MCF 10A (cell line): ENCODE measurements at regions not wholly inside any gene's neighbourhood (a gene's known extent, or its start where the extent isn't known, plus 50 kb on each side); places are given as distances from the start of the nearest gene placed in this dataset.

ENCODE experiments used
- BruUV-seq: library from RNA; stranded (reverse); fragments of 400-500 nt; replicated peaks from 2 replicates; lab custom pipeline; 2021; lab: Mats Ljungman, UMichigan
- CTCF ChIA-PET: fragments of 300-600 bp; sonication (Branson Sonifier 250); formaldehyde crosslinking; extraction: SDS; loops from one replicate; lab custom pipeline; 2021; ENCODE audit warnings: antibody characterized with exemption, inconsistent platforms; lab: Yijun Ruan, JAX
- POLR2A ChIA-PET: fragments of 300-600, 350-650 bp; sonication (Branson Sonifier 250); formaldehyde crosslinking; extraction: SDS; loops from one replicate; lab custom pipeline; 2020; ENCODE audit warnings: antibody characterized with exemption, inconsistent platforms; lab: Yijun Ruan, JAX
- DNase-seq: peaks from one replicate; pipeline ENCODE4 v3.0.0-alpha.2; 2018; ENCODE audit not compliant: unreplicated experiment
- H3K27ac Mint-ChIP-seq: one replicate; pipeline ENCODE4 v1.8.0; 2022; ENCODE audit warnings: mild to moderate bottlenecking, low read depth, mixed read lengths; ENCODE audit not compliant: unreplicated experiment
- H3K27me3 Mint-ChIP-seq: one replicate; pipeline ENCODE4 v1.8.0; 2022; ENCODE audit warnings: mixed read lengths; ENCODE audit not compliant: insufficient read depth, unreplicated experiment
- H3K36me3 Mint-ChIP-seq: one replicate; pipeline ENCODE4 v1.8.0; 2022; ENCODE audit warnings: mild to moderate bottlenecking, moderate library complexity, mixed read lengths; ENCODE audit not compliant: insufficient read depth, unreplicated experiment
- H3K4me1 Mint-ChIP-seq: one replicate; pipeline ENCODE4 v1.8.0; 2022; ENCODE audit warnings: mixed read lengths; ENCODE audit not compliant: insufficient read depth, unreplicated experiment
- H3K4me3 Mint-ChIP-seq: one replicate; pipeline ENCODE4 v1.8.0; 2022; ENCODE audit warnings: mild to moderate bottlenecking, moderate library complexity, mixed read lengths; ENCODE audit not compliant: unreplicated experiment
- H3K9me3 Mint-ChIP-seq: one replicate; pipeline ENCODE4 v1.8.0; 2022; ENCODE audit warnings: mixed read lengths; ENCODE audit not compliant: unreplicated experiment
- CTCF ChIP-seq: fragments of 200-600 bp; IDR thresholded peaks from one replicate; pipeline ENCODE4 v1.8.0; 2022; ENCODE audit warnings: antibody characterized with exemption, mild to moderate bottlenecking; ENCODE audit not compliant: unreplicated experiment
- intact Hi-C: fragments of 100-400 bp; cut with micrococcal nuclease; formaldehyde crosslinking; loops from 2 replicates; pipeline ENCODE4 v1.14.1; 2022

GRCh38 chr9:89554307-89555035 lies 50.3 kb upstream of the GADD45G start:
- Mint-ChIP-seq H3K4me1 (peaks cover 15% of the 10 kb centered on the region), H3K36me3 (no peaks in the 10 kb centered on the region), H3K27me3 (no peaks in the 10 kb centered on the region), H3K9me3 (no peaks in the 10 kb centered on the region), H3K27ac (no peak overlapping the region), H3K4me3 (no peak overlapping the region)
- BruUV-seq, result no TSS peak
- POLR2A ChIA-PET, result interaction anchor here (0.7 kb wide), 1 partner anchor 540 kb away, joined by 4 read pairs; no protein-coding TSS in a partner anchor
- no peak for TF ChIP-seq CTCF
- CTCF ChIA-PET, result interaction anchor here (1.3 kb wide), 1 partner anchor 21 kb away, joined by 3 read pairs; no protein-coding TSS in a partner anchor
- intact Hi-C loops, result no loop called here
- no peak for DNase-seq

- H3K27me3 Mint-ChIP-seq, result no peaks in the 10 kb centered on the region
- peaks cover 15% of the 10 kb centered on the region for H3K4me1 Mint-ChIP-seq
- intact Hi-C loops, result no loop called here
- no peak for DNase-seq
- H3K27ac Mint-ChIP-seq, result no peak overlapping the region
- POLR2A ChIA-PET, result no interaction called here
- no peaks in the 10 kb centered on the region for H3K9me3 Mint-ChIP-seq
- no peaks in the 10 kb centered on the region for H3K36me3 Mint-ChIP-seq
- CTCF ChIA-PET, result interaction anchor here (0.5 kb wide), 1 partner anchor 235 kb away, joined by 3 read pairs; no protein-coding TSS in a partner anchor
- no TSS peak for BruUV-seq
- no peak overlapping the region for H3K4me3 Mint-ChIP-seq
- no peak for TF ChIP-seq CTCF
Observed at GRCh38 chr9:89553451-89554010, 51.3 kb upstream of the GADD45G start.

GRCh38 chr9:89550346-89550927 lies 52.5 kb upstream of the SEMA4D start:
- DNase-seq, result no peak
- Mint-ChIP-seq H3K4me3 (no peak overlapping the region), H3K27me3 (no peaks in the 10 kb centered on the region), H3K9me3 (peaks cover 8% of the 10 kb centered on the region), H3K4me1 (peaks cover under 1% of the 10 kb centered on the region), H3K36me3 (no peaks in the 10 kb centered on the region), H3K27ac (no peak overlapping the region)
- TF ChIP-seq CTCF, result no peak
- intact Hi-C loops, result no loop called here
- no TSS peak for BruUV-seq
- CTCF ChIA-PET, result interaction anchor here (0.6 to 4.0 kb wide), 19 partner anchors 8 to 293 kb away, joined by 3 to 33 read pairs (median 5); partner anchors contain the start of gene SECISBP2
- POLR2A ChIA-PET, result interaction anchor here (1.1 to 1.7 kb wide), 2 partner anchors 162 to 232 kb away, joined by 3 to 7 read pairs; partner anchors contain the start of gene SECISBP2
